K562 (cell line): ENCODE measurements at regions not wholly inside any gene's neighbourhood (a gene's known extent, or its start where the extent isn't known, plus 50 kb on each side); places are given as distances from the start of the nearest gene placed in this dataset.
A peak's percentile ranks its signal among the peaks of the same experiment; 100 is the strongest.

Source experiments
- ATF3 ChIP-seq, 2 experiments: fragments of 450-650 bp in 1 of 2; sonication (generic) in 1 of 2; formaldehyde crosslinking in 1 of 2; IDR thresholded peaks in 1 of 2; conservative IDR thresholded peaks in 1 of 2; 2 replicates each; pipeline versions ENCODE4 v1.6.1 to v1.8.1; 2016 to 2023; ENCODE audit warnings: mild to moderate bottlenecking in 2 of 2, moderate library complexity in 2 of 2, inconsistent platforms in 1 of 2, missing genetic modification reagents in 1 of 2
- ATF7 ChIP-seq: fragments of 450-650 bp; IDR thresholded peaks from 2 replicates; pipeline ENCODE4 v1.7.1; 2014; ENCODE audit warnings: mild to moderate bottlenecking, moderate library complexity
- CTCF ChIP-seq, 3 experiments: IDR thresholded peaks in 2 of 3; conservative IDR thresholded peaks in 1 of 3; 2 replicates each; pipeline ENCODE4 v1.5.1; 2011 to 2012; ENCODE audit warnings: low read length in 3 of 3, mild to moderate bottlenecking in 3 of 3, control low read depth in 2 of 3, improper control_type of control experiment in 1 of 3, inconsistent platforms in 1 of 3, low read depth in 1 of 3, mixed read lengths in 1 of 3, moderate library complexity in 1 of 3; ENCODE audit not compliant: insufficient read depth in 2 of 3
- HDAC2 ChIP-seq: fragments of 450-650 bp; IDR thresholded peaks from 2 replicates; pipeline ENCODE4 v1.6.1; 2016; ENCODE audit warnings: mild to moderate bottlenecking
- JUNB ChIP-seq: fragments of 450-650 bp; formaldehyde crosslinking; conservative IDR thresholded peaks from 2 replicates; pipeline ENCODE4 v1.4.0; 2020; ENCODE audit warnings: mild to moderate bottlenecking
- MNT ChIP-seq, 2 experiments: fragments of 450-650 bp; conservative IDR thresholded peaks; 2 replicates each; pipeline ENCODE4 v1.6.1; 2017; ENCODE audit warnings: mild to moderate bottlenecking in 2 of 2, moderate library complexity in 2 of 2
- NBN ChIP-seq: fragments of 450-650 bp; IDR thresholded peaks from 2 replicates; pipeline ENCODE4 v1.6.1; 2016; ENCODE audit warnings: low read depth, mild to moderate bottlenecking
- PYGO2 ChIP-seq: fragments of 450-650 bp; IDR thresholded peaks from 2 replicates; pipeline ENCODE4 v1.6.1; 2016; ENCODE audit warnings: mild to moderate bottlenecking, missing genetic modification characterization, moderate library complexity, missing compliant biosample characterization
- RCOR1 ChIP-seq, 2 experiments: IDR thresholded peaks; 2 replicates each; pipeline ENCODE4 v1.6.1; 2012; ENCODE audit warnings: low read depth in 2 of 2, low read length in 2 of 2, borderline replicate concordance in 1 of 2, improper control_type of control experiment in 1 of 2
- ZBTB12 ChIP-seq: fragments of 250-450 bp; sonication (Bioruptor Pico); IDR thresholded peaks from 2 replicates; pipeline ENCODE4 v1.4.0; 2020
- ZNF197 ChIP-seq: fragments of 200-800 bp; sonication (Bioruptor generic); IDR thresholded peaks from 2 replicates; pipeline ENCODE4 v1.6.1; 2016; ENCODE audit warnings: low read depth, missing genetic modification characterization, missing compliant biosample characterization
- TF ChIP-seq, protein P1 (sequence below): fragments of 200-800 bp; sonication (Bioruptor generic); IDR thresholded peaks from 2 replicates; pipeline ENCODE4 v1.6.1; 2016; ENCODE audit warnings: missing genetic modification characterization, missing compliant biosample characterization
- TF ChIP-seq, protein P2 (sequence below): sonication (generic); formaldehyde crosslinking; IDR thresholded peaks from 2 replicates; pipeline ENCODE4 v1.8.1; 2023; ENCODE audit warnings: mild to moderate bottlenecking, missing genetic modification reagents

DNA sequence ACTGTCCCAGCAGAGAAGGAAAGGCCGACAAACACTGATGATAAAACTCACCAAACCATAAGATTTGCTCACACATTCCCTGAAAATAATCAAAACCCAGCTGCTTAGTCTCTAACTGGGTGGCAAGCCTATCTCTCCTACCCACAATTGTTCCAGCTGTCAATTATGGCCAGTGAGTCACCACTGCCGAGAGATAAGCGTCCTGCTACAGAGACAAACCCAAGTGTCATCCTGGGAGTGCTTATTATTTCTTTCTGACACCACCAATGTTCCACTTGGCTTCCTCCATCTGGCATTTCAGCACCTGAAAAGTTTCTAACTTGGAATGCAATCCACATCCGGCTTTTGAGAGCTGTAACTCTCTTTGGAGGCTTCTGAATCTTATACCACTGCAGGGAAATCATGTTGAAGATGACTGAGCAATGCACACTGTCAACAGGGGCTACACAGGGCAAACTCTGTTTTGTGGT is 51.5 kb upstream of the VAV3 start (continued):
- peak in 1 of 2 experiments; percentile 52; a peak in 2 of 4 replicates for TF ChIP-seq MNT (conservative IDR thresholded peaks at IDR 0.05)
- peak; percentile 94 to 100 for TF ChIP-seq RCOR1 (IDR thresholded peaks at IDR 0.05; ENCODE audit: borderline replicate concordance in 1 of 2, low read depth in 2 of 2, low read length in 2 of 2)
- TF ChIP-seq, protein P1, sequence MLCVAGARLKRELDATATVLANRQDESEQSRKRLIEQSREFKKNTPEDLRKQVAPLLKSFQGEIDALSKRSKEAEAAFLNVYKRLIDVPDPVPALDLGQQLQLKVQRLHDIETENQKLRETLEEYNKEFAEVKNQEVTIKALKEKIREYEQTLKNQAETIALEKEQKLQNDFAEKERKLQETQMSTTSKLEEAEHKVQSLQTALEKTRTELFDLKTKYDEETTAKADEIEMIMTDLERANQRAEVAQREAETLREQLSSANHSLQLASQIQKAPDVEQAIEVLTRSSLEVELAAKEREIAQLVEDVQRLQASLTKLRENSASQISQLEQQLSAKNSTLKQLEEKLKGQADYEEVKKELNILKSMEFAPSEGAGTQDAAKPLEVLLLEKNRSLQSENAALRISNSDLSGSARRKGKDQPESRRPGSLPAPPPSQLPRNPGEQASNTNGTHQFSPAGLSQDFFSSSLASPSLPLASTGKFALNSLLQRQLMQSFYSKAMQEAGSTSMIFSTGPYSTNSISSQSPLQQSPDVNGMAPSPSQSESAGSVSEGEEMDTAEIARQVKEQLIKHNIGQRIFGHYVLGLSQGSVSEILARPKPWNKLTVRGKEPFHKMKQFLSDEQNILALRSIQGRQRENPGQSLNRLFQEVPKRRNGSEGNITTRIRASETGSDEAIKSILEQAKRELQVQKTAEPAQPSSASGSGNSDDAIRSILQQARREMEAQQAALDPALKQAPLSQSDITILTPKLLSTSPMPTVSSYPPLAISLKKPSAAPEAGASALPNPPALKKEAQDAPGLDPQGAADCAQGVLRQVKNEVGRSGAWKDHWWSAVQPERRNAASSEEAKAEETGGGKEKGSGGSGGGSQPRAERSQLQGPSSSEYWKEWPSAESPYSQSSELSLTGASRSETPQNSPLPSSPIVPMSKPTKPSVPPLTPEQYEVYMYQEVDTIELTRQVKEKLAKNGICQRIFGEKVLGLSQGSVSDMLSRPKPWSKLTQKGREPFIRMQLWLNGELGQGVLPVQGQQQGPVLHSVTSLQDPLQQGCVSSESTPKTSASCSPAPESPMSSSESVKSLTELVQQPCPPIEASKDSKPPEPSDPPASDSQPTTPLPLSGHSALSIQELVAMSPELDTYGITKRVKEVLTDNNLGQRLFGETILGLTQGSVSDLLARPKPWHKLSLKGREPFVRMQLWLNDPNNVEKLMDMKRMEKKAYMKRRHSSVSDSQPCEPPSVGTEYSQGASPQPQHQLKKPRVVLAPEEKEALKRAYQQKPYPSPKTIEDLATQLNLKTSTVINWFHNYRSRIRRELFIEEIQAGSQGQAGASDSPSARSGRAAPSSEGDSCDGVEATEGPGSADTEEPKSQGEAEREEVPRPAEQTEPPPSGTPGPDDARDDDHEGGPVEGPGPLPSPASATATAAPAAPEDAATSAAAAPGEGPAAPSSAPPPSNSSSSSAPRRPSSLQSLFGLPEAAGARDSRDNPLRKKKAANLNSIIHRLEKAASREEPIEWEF (CRISPR knock-in tag): peak; percentile 67; the same call in 1 of the 2 replicates
- TF ChIP-seq, protein P2, sequence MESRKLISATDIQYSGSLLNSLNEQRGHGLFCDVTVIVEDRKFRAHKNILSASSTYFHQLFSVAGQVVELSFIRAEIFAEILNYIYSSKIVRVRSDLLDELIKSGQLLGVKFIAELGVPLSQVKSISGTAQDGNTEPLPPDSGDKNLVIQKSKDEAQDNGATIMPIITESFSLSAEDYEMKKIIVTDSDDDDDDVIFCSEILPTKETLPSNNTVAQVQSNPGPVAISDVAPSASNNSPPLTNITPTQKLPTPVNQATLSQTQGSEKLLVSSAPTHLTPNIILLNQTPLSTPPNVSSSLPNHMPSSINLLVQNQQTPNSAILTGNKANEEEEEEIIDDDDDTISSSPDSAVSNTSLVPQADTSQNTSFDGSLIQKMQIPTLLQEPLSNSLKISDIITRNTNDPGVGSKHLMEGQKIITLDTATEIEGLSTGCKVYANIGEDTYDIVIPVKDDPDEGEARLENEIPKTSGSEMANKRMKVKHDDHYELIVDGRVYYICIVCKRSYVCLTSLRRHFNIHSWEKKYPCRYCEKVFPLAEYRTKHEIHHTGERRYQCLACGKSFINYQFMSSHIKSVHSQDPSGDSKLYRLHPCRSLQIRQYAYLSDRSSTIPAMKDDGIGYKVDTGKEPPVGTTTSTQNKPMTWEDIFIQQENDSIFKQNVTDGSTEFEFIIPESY: no peak
- TF ChIP-seq CTCF (IDR thresholded peaks at IDR 0.05 in 2 of 3, conservative IDR thresholded peaks at IDR 0.05 in 1 of 3; ENCODE audit: insufficient read depth in 2 of 3, low read depth in 1 of 3, low read length in 3 of 3): no peak; a peak in 1 of 6 replicates
- TF ChIP-seq ATF3 (IDR thresholded peaks at IDR 0.05): peak; percentile 98
- peak; percentile 98 for TF ChIP-seq ATF3 (CRISPR knock-in tag; conservative IDR thresholded peaks at IDR 0.05)
- TF ChIP-seq PYGO2 (tag): peak; percentile 67; the same call in 1 of the 2 replicates
- TF ChIP-seq ATF7: peak; percentile 85
- peak; percentile 69 for TF ChIP-seq ZBTB12 (CRISPR knock-in tag)
- TF ChIP-seq HDAC2: peak; percentile 99
- TF ChIP-seq NBN: peak; percentile 95
- peak; percentile 98 for TF ChIP-seq JUNB (CRISPR knock-in tag)
- TF ChIP-seq ZNF197 (CRISPR knock-in tag): peak; percentile 88; the same call in 1 of the 2 replicates
